NK-92 treated with Interleukin-12 subunit alpha and Interleukin-12 subunit beta, amount 100 ng/mL, for 24 hours (cell line): ENCODE measurements at regions not wholly inside any gene's neighbourhood (a gene's known extent, or its start where the extent isn't known, plus 50 kb on each side); places are given as distances from the start of the nearest gene placed in this dataset.

ENCODE experiments used
- DNase-seq: peaks from one replicate; lab custom pipeline; 2025; lab: John Stamatoyannopoulos, UW

DNA sequence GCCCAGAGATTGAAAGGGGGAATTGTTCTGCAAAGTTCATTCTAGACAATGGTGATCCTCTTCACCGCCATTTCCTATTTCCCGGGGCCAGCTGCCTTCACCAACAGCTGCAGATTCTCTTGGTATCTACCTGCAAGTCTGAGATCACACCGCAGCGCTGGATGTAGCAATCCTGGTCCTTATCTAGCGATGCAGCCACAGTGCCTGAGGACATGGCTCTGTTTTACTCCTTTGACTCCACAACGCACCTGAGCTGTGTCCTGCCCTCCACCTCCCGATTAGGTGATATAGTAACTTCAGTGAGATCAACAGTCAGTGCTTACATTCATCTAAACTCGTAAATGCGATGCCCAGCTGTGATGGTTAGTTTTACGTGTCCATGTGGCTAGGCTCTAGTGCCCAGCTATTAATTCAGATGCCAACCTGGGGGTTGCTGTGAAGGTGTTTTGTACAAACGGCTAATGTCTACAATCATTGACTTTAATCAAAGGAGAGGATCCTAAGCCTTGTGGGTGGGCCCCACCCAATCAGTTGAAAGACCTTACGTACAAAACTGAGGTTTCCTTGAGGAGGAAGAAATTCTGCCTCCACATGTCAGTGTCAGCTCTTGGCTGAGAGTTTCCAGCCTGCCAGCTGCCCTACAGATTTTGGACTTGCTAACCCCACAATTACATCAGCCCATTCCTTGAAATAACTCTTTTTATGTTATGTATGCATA lies 189.8 kb downstream of the SH3BP4 start:
- no peak for DNase-seq

DNA sequence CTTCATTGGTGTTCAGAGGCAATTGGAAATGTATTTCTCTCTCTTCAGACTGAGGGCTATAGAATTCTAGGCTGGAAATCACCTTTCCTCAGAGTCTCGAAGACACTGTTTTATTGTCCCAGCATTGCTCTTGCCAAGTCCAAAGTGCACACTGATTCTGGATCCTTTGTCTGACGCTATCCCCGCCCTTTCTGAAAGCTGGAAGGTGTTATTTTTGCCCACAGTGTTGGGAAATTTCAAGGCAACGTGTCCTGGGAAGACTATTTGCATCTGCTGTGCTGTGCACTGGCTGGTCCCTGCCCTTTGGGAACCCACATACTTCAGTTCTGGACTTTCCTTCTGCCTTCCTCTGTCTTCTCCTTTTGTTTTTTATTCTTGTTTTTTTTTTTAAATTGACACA lies 190.8 kb downstream of the SH3BP4 start:
- DNase-seq = no peak

DNA sequence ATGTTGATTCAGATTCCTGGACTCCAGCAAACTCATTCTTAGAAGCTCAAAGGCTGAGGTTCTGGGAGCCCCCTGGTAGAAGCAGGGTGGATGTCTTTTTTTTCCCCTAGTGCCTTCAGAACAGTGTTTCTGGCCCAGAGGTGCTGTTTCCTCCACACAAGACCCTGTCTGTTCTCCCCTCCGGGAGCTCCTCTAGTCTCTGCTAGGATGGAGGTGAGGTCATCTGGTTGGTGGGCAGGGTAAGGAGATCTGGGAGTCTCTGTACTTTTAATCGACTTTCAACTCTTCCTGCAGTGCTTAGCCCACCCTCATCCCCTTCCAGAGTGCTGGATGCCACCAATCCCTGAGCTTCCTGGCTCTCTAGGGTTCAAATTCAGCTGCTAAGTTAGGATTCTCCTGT lies 192.0 kb downstream of the SH3BP4 start:
- no peak for DNase-seq

DNA sequence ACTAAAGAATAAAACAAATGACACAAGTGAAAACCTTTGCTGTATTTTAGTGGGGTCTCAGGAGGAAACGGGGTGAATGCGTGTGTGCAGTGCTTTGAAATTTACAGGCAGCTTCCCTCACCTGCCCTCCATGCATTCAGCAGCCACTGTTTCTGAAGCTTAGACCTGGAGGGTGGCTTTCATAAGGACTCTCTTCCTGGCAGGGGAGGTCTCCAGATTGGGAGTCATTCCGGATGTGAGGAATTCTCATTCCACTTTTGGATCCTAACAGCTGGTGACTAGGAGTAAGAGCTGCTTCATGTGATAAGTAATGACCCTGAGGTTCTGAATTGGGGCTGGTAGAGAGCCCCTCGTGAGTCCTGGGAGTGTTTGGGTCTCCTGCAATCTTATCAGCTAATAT lies 192.5 kb downstream of the SH3BP4 start:
- DNase-seq = no peak

DNA sequence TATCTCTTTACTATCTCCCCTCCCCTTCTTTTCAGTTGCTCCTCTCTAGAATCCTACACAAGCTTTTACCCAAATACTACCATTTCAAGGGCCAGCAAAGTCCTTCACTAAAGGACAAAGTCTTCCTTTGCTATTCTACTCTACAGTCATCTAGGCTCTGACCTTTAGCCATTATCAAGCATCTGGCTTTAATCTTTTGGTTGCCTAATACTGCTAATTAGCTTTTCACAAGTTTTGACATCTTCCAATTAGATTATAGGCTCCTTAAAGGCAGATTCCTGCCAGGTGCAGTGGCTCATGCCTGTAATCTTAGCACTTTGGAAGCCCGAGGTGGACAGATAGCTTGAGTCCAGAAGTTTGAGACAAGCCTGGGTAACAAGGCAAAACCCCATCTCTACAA lies 194.4 kb downstream of the SH3BP4 start:
- DNase-seq = no peak

DNA sequence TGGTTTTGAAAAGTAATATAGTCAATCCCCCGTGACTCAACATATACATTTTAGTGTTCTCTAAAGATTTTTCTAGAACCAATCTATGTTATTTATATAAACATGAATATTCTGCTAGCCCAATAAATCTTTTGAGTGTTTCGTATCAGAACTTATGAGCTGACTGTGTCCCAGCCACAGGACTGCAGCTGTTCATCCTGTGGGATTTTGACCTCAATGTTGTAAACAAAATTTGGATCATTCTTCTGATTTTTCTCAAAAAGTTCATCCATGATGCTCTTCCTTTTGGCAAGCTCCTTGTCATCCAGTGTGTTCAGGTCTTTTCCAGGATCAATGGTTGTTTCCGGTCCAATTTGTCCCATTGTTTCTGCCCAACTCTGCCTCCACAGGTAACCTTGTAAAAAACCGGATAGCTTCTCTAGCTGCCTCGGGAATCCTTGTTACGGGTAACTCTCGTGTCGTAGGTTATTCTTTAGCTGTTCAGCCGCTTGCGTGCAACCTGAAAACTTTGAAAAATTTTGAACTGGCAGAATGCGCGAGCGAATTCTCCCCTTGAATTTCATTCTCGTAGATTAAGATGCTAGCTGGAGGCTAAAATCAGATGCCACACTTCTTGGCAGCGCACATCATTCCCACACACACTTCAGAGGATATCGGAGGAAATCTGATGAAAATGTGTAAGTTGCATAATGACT lies 195.2 kb downstream of the SH3BP4 start:
- no peak for DNase-seq

DNA sequence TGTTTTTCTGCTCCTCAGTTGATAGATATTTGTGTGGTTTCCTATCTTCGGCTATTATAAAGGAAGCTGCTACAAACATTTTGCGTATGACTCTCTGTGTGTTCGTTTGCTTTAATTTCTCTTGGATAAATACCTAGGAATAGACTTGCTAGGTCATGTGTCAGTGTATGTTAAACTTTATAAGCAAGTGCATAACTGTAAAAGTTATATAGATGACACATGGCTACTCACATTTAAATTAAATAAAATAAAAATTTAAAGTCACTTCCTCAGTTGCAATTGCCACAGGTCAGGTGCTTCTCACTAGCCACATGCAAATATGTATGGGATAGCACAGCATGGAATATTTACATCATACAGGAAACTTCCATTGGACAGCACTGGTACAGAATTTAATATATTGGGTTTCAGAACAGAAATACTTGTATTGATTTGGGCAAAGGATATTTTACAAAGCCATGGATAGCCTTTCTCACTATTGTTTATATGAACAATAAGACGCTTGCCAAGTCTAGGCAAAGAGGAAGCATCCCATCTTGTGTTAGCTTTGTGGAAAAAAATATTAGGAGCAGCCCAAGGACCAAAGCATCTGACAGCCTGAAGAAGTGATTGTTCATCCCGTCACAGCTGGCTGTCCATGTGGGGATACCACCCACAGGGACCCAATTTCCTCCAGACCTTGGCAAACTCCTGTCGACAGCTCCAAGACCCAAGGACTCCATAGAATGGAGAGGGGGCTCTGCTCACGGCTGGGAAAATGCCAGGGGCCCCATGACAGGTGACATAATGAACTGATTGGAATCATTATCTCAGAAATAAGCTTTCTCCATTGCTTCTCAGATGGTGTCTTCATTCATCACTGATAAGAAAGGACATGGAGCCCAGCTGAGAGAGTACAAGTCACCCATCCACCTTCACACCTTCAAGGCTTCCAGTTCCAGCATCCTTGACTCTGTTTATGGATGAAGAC lies 196.7 kb downstream of the SH3BP4 start:
- no peak for DNase-seq

DNA sequence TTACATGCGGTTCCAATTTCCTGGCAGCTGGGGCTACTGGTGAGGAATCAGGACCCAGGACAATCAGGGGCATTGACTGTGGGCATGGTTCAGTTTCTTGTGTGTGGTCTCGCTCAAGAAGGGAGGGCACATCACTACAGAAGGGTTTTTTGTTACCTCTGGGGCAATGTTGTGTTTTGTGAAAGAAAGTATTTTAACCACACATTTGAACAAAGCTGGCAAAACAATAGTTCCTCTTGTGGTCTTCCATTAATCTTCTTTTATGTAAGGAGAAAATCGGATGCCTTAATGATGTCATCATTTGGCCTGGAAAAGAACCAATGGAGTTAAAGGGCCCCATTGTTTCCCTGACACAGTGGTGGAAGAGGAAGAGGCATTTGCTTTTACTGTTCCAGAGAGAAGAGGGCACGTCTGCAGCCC lies 197.4 kb downstream of the SH3BP4 start:
- no peak for DNase-seq

DNA sequence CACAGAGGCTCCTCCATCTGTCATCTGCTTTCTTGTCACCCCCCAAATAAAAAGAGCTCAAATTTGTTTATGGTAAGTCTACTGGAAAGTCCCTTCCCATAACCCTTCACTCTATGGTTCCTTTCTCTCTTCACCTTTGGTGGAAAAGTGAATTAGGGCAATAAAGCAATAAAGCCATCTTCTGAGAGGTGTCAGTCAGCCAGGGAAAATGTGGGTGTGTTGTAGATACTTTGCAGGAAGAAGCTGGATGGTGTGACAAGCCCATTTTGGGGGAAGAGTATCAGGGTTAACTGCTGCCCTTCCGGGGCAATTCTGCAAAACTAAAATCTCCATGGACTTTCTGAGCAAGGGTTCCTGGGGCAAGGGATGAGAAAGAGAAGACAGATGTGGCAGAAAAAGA lies 197.9 kb downstream of the SH3BP4 start:
- DNase-seq = no peak

DNA sequence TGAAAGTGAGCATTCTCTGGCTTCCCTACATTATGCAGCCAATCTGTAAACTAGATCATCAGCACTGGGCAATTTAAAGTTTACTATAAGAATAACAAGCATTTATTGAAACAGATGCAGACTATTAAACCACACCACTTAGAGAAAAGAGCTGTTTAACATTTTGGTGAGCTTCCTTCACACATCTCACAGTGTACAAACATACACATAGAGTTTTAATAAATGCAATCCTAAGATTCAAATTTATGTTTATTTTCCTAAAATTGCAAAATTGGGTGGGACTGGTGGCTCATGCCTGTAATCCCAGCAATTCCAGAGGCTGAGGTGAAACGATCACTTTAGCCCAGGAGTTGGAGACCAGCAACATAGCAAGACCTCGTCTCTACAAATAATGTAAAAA lies 199.3 kb downstream of the SH3BP4 start:
- DNase-seq = no peak

DNA sequence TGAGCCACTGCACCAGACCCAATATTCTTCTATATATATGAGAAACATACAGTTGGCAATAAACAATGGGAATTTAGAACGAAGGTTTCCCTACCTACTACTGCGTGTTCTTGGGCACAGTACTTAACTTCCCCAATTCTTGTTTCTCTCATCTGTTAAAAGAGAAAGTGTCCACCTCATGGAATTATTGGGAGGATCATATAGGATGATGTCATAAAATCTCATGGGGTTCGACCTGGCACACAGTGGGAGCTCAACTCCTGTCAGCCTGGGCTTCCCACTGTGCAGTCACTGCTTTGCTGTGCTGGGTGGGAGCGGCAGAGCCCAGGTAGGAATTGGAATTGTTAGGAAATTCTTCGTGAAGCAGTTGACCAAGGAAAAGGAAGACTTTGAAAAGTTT lies 203.3 kb downstream of the SH3BP4 start:
- no peak for DNase-seq

DNA sequence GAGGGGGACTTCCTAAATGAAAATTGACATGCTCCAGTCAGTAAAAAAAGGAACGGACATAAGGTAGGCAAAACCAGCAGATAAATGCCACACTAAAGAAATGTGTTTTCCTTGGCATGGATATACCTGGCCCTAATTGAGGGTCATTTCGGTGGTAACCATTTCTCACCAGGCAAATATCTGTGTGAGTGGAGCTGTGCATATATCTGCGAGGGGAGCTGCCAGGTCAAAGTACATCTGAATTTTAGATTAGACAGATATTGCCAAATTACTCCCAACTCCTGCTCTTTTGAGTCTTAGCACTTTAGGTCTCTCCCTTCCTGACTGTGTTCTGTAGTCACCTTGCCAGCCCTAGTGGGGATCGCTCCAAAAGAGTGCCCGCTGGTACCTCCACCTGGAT lies 204.2 kb downstream of the SH3BP4 start:
- DNase-seq = no peak

DNA sequence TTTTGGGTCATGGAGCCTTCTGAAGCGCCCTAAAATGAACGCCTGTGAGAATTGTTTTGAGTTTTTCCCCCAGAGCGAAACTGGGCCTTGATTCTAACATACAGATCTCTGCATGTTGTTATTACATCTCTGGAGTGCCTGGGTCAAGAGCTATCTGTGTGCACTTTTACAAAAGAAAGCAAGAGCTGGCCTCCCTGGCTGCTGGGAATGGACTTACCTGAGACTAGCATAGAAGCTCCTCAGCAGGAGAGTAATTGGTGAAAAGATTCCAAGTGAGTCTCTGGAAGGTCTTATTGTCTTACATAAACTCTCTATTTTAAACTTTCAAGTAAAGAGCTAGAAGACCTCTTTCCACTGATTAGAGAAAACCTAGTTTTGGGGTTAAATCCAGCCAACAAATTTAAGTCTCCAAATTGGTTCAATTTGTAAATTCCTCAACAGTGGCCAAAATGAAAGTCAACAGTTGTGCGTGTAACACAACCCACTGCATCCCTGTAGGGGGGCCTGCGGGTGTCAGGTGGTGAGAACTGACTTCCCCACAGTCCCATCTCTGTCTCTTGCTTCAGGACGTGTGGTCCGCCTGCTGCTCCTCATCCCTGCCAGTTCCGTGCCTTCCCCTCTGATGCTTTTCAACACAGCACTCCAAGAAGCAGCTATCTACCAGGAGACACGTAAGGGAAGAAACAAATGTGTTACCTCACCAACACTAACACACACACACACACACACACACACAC lies 206.1 kb downstream of the SH3BP4 start:
- no peak for DNase-seq

DNA sequence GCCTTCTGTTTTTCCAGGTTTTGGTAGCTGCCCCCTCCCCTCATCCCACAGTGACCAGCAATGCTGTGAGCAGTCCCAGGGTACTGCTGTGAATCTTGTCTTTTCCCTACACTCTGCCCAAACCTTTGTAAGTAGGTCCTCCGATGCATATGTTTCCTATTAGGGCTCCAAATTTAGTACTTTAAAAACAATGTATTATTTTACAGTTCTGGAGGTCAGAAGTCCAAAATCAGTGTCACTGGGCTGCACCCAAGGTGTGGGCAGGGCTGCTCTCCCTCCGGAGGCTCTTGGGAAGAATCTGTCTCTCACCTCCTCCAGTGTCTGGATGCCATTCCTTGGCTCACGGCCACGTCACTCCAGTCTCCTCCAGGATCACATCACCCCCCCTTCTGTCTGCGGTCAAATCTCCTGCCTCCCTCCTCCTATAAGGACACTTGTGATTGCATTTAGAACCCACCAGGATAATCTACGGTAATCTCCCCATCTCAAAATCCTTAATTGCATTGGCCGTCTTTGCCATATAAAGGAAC lies 208.5 kb downstream of the SH3BP4 start:
- no peak for DNase-seq

DNA sequence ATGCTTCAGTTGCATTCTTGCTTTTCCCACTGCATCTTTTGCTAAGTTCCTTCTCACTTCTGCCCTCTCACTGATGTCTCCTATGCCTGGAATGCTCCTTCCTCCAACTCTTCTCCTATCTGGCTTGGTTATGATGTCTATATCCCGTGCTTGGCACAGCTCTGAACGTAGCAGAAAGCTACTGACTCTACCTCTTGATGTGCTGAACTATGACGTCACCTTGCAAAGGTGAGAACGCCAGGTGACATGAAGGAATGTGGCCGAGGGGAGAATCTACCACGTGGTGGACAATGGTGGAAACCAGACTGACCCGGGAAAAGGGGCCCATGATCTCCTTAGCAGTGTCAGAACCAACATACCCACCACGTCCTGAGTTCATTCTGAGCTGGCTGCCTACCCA lies 209.7 kb downstream of the SH3BP4 start:
- DNase-seq = no peak

DNA sequence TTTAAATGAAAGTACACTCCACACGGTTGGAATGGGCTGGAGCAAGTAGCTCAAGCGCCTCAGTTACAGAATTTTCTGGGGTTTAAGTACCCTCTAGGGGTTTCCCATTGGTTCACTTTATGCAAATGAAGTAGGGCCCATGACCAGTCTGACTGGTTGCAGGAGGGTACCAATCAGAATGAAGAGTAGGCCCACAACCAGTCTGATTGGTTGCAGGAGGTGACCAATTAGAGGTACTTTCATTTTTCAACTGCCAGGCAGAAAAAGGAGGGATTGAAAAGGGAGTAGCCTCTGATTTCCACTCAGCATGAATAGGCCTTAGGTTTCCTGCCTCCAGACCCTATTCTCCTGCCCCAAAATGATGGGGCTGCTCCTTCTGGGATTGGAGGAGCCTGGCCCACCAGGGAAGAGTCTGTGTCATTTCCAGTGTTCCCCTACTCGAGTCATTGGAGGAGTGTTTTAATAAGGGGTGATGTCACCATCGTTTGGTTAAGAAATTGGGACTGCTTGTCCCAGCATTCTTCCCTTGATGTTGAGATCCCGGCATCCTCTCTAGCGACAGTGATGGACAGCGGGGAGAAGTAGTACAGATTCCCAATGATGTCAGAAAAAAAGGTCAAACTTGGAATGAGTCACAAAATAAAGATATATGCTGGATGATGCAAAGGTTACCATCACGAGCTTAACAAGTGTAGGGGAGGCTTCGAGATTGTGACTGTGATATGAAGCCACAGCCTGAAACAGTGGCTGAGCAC lies 210.4 kb downstream of the SH3BP4 start:
- no peak for DNase-seq

DNA sequence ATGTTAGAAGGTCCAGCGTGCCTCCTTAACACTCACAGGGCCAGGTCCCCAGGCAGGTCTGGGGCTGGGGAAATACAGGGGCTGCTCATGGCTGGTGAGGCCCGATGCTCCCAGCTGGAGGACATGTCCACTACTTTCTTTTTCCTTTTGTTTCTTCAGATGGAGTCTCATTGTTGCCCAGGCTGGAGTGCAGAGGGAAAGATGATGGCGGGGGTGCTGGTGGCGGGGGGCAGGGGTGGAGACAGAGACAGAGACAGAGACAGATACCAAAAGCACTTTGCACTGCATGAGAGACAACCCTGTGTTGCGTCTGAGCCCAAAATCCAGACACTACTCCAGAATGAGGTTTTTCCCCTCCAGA lies 211.0 kb downstream of the SH3BP4 start:
- DNase-seq = no peak

DNA sequence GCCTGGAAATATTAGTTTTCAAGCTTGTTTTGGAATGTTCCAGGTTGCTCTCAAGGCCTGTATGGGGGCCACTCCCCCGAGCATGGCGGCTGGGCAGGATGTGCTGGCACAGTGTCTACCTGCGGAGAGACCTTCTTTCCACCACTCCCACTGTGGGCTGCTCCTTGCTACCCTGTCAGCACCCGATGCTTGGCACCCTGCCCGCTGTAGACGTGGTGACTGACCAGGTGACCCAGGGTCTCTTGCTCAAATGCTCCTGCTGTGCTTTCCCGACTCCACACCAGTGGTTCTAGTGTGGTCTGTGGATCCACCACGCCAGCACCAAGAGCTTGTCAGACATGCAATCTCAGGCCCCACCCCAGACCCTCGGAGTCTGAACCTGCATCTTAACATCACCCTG lies 213.3 kb downstream of the SH3BP4 start:
- no peak for DNase-seq

DNA sequence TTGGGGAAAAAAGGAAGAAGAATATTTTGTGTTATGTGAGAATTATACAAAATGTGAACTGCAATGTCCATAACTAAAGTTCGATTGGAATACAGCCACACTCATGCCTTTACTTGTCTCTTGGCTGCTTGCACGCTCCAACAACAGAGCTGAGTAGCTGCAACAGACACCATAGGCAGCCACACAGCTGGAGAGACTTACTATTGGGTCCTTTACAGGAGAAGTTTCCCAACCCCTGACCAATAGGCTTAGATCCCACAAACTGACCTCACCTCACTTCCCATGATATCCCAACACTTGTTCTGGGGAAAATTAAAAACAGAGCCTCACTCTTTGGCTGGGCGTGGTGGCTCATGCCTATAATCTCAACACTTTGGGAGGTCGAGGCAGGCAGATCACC lies 213.8 kb downstream of the SH3BP4 start:
- no peak for DNase-seq

DNA sequence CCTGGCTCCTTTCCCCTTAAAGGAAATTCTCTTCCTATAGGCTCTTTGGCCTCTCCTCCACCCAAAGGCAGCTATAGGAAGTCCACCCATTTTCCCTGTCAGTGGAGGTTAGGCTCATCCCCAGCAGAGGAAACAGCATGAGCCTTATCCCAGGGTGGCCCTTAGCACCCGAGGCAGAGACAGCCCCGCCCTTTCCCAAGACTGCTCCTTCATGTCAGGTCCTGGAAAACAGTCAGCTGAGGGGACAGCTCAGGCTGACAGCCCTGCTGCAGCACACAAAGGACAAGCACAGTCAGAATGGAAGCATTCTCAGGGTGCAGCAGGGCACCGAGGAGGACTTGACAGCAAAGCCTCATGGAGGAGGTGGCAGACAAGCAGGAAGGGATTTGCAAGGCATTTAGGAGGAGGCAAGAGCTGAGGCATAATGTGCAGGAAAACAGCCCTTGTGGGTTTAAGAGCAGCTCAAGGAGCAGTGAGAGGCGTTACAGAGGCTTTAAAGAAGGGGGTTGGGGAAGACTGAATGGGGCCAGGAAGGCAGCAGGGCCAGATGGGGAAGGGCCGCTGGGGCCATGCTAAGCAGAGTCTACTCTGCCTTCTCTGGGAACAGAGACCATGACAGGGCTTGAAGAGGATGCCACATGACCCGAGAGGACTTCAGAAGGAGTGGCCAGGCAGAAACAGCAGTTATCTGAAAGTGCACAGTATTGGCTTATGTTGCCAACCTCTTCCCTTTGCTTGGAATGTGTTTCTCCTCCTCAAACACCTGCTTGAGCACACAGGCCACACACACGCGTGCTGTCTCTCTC lies 216.6 kb downstream of the SH3BP4 start:
- DNase-seq = no peak
